NCI-H2196 treated with DMSO at 0.1 percent for 48 hours (cell line): ENCODE measurements at regions not wholly inside any gene's neighbourhood (a gene's known extent, or its start where the extent isn't known, plus 50 kb on each side); places are given as distances from the start of the nearest gene placed in this dataset.
A peak's percentile ranks its signal among the peaks of the same experiment; 100 is the strongest.

Experiments
- DNase-seq: peaks from one replicate; lab custom pipeline; 2025; ENCODE audit not compliant: unreplicated experiment; lab: John Stamatoyannopoulos, UW

DNA sequence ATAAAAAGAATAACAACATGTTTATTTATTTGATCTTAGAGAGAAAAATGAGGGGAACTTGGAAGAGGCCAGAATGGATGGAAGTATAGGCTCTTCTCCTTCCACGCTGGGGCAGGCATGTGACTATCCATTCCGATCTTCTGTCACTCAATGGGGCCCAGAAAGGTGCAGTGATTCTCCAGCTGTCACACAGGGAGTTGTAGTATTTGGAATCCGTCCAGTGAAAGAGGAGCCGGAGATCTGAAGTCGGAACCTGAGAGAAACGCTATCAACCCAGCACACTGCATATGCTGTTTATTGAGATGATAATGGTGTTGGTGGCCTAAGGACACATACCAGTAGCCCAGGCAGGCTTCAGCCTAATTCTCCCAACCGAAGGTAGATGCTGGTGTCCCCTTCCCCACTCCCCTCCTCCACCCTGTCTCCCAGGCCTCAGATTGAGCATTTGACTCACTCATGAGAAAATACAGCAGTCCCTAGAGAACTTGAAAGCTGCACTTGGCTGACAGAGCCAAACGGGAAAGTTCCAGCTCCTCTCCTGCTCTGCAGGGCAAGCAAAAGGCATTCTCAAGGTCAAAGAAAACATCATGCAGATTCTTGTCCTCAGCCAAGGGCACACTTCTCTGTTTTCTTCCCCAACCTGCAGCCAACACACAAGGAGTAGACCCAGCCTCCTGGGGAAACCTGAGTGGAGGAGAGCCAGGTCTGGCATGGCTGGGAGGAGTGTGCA is 100.4 kb downstream of the IRF2BPL start:
- no peak for DNase-seq

- no peak for DNase-seq
Observed at GRCh38 chr14:76926521-76927251, 100.5 kb downstream of the LRRC74A start.

- no peak for DNase-seq
Observed at GRCh38 chr14:76925097-76925441, 98.9 kb downstream of the LRRC74A start.

DNA sequence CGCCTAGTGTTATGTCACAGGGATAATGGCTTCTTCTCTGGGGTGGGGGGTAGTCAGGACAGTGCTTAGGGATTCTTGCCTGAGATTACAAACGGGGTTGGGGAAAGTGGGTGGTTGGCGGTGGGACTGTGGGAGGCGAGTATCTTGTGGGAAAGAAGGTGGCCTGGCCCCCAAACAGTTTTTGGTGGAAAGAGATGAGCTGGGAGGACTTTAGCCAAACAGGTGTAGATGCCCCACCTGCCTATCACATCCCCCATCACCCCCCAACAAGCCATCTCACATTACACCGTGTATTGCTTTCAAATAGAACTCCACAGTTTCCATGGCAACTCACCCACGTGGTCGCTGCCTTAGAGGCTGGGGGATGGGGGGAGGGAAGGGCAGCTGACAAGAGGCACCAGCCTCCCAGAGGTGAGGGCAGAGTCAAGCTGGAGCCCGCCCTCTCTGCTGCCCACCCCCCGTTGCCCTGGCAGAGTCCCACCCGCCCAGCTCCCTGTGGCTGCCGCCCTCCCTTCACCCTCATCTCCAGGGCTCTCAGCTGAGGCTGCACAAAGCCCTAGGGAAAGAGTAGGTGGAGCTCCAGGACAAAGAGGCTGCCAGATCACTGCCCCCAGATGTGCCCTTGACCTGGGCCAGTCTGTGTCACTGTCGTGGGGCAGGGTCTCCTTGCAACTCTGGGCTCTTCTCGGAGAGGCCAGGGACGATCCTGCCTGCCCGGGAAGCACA is 98.3 kb downstream of the LRRC74A start:
- DNase-seq = peak; percentile 93

DNA sequence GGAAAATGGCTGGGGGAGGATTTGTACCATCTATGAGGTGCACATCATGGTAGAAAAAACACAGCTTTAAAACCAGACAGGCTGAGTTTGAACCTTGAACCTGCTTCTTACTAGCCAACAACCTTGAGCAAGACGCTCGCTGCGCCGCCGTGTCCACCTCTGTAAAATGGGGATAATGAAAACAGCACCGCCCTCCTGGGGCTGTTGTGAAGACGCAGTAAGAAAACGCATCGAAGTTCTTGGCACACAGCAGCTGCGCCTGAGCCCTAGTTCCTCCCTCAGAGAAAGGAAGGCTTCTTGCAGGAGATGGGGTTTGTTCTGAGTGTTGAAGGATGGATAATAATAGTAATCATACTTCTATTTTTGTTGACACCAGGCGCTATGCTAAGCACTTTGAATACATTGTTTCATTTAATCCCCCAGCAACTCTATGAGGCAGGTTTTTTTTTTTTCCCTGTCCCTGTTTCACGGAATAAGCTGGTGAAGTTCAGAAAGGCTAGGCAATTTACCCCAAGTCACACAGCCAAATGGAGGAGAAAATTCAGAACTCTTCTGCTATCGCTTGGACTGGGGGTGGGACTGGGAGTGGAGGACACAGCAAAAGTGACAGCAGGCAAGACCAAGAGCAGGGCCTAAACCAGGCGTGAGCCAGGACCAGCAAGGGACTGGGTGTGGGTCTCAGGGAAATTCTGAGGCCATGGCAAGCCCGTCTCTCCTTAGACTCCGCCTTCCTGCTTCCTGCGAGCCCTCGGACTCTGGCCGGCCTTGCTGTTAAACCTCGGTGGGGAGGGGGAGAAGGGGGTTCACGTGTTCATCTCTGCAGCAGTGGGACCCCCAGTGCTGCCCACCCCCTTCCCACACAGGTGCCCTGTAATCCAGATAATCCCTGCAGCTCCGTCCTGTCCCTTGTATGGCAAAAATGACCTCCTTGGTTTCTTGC is 97.5 kb downstream of the LRRC74A start:
- DNase-seq = no peak

- DNase-seq = no peak
Observed at GRCh38 chr14:76922584-76922983, 96.4 kb downstream of the LRRC74A start.

DNA sequence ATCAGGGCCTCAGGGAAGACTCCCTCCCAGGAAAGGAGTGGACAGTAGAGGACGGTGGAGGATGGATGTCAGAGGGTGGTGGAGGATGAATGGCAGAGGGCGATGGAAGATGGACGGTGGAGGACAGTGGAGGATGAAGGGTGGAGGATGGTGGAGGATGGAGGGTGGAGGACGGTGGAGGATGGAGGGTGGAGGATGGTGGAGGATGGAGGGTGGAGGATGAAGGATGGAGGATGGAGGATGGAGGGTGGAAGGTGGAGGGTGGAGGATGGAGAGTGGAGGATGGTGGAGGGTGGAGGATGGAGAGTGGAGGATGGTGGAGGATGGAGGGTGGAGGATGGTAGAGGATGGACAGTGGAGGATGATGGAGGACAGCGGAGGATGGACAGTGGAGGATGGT is 95.9 kb downstream of the LRRC74A start:
- DNase-seq = no peak

DNA sequence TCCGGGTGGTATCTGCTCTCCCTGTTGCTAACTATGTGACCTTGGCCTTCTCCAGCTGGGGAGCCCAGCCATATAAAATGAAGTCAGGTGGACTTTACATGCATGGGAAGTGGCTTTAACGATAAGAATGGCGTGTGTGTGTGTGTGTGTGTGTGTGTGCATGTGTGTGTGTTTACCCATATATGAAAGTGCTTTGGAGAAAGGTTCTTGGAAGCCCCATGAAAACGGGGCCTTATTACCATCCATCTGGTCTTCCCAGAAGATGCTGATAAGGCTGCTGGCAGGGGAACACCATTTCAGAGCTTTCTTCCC is 94.8 kb downstream of the LRRC74A start:
- DNase-seq = no peak

GRCh38 chr14:76920331-76921087 is 94.3 kb downstream of the LRRC74A start:
- peak; percentile 78 for DNase-seq

DNA sequence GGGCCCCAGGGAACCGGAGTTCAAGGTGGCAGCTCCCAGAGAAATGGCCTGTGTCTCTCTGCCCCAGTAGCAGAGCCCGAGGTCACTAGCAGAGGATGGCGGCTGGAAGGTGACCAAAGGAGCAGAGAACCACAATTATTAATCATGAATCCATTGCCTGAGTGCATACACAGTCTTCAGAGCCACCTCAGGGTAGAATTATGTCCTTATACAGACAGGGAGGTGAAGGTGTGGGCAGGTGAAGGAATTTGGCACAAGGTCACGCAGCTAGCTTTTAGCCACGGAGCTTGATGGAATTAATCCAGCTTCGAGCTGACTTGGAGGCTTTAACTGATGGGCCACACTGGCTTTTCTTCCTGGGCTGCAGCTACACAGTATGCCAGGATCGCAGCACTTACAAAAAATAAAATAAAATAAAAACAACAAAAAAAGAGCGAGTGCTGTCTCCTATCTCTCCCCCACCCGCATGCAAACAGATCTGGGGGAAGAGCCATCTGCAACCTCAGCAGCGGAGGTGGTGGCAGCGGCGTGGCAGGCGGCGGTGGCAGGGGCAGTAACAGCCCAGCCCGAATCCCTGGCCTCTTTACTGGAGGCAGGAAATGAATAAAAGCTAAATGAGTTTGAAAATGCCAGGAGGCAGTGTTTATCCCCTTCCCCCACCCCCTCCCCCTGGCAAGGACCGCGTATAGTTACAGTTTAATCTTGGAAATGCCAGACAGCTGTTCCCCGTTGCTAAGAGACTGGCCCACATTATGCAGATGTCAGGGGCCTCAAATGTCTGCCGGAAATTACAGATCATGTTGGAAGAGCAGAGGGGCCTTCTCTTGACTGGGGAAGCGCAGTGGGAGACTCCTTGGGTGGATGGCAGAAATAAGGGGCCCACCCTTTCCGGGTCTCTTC is 93.5 kb downstream of the LRRC74A start:
- DNase-seq = peak; percentile 90
